ENCODE measurements at regions not wholly inside any gene's neighbourhood (a gene's known extent, or its start where the extent isn't known, plus 50 kb on each side); places are given as distances from the start of the nearest gene placed in this dataset.

DNA sequence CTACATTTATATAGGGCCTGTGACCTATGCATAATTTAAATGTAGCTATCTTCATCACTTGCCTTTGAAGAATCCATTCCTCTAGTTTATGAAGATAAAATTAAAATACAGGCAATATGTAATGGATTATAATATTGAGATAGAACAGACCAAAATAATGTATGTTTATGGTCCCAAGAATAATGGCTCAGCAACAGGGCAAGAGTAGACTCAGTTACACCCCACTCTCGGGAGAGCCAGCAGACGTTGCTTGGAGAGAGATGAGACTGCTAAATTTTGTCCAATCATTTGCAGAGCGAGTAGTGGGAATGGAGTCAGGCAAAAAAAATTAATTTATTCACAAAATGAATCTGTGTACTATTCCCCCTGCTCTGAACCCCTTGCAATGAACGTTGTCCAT is 223.2 kb upstream of the FAT4 start:
- TF ChIP-seq, protein P1, sequence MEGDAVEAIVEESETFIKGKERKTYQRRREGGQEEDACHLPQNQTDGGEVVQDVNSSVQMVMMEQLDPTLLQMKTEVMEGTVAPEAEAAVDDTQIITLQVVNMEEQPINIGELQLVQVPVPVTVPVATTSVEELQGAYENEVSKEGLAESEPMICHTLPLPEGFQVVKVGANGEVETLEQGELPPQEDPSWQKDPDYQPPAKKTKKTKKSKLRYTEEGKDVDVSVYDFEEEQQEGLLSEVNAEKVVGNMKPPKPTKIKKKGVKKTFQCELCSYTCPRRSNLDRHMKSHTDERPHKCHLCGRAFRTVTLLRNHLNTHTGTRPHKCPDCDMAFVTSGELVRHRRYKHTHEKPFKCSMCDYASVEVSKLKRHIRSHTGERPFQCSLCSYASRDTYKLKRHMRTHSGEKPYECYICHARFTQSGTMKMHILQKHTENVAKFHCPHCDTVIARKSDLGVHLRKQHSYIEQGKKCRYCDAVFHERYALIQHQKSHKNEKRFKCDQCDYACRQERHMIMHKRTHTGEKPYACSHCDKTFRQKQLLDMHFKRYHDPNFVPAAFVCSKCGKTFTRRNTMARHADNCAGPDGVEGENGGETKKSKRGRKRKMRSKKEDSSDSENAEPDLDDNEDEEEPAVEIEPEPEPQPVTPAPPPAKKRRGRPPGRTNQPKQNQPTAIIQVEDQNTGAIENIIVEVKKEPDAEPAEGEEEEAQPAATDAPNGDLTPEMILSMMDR (IDR thresholded peaks at IDR 0.05 in 2 of 3, conservative IDR thresholded peaks at IDR 0.05 in 1 of 3; ENCODE audit: borderline replicate concordance in 1 of 3, insufficient read depth in 1 of 3, low read depth in 2 of 3, low read length in 2 of 3) = no peak
- TF ChIP-seq POLR2AphosphoS5 (IDR thresholded peaks at IDR 0.05; ENCODE audit: low read depth, low read length) = no peak
- TF ChIP-seq SP1 (IDR thresholded peaks at IDR 0.05; ENCODE audit: low read depth) = no peak
- TF ChIP-seq POLR2A (IDR thresholded peaks at IDR 0.05; ENCODE audit: borderline replicate concordance, extremely low read depth, insufficient read depth, insufficient read length) = no peak
- TF ChIP-seq EZH2 (IDR thresholded peaks at IDR 0.05) = no peak
- TF ChIP-seq SRF (IDR thresholded peaks at IDR 0.05; ENCODE audit: low read depth) = no peak
- no peak for TF ChIP-seq EZH2phosphoT487 (IDR thresholded peaks at IDR 0.05; ENCODE audit: borderline replicate concordance)
- TF ChIP-seq CEBPB (IDR thresholded peaks at IDR 0.05; ENCODE audit: low read depth) = no peak

All from HCT116 (cell line).